Mesodermal cell (in vitro differentiated cells): ENCODE measurements at regions not wholly inside any gene's neighbourhood (a gene's known extent, or its start where the extent isn't known, plus 50 kb on each side); places are given as distances from the start of the nearest gene placed in this dataset.
"Not testable (repeated sequence)": the region's sequence is repeated elsewhere in the genome, so short reads cannot be mapped to it uniquely, and the experiment has no call there.

ENCODE experiments used
- H3K27ac ChIP-seq: 2 replicates; pipeline ENCODE4 v1.7.0; 2013; ENCODE audit warnings: mild to moderate bottlenecking, low read depth, low read length, moderate library complexity; ENCODE audit not compliant: severe bottlenecking
- H3K36me3 ChIP-seq: 2 replicates; pipeline ENCODE4 v1.7.1; 2013; ENCODE audit warnings: mild to moderate bottlenecking, low read length, moderate library complexity; ENCODE audit not compliant: control insufficient read depth, insufficient read depth
- H3K4me1 ChIP-seq: one replicate; pipeline ENCODE4 v1.7.1; 2013; ENCODE audit warnings: mild to moderate bottlenecking, low read length; ENCODE audit not compliant: insufficient read depth, control insufficient read depth, poor library complexity, severe bottlenecking
- H3K4me3 ChIP-seq: 2 replicates; pipeline ENCODE4 v1.7.0; 2013; ENCODE audit warnings: low read length, control low read depth, mild to moderate bottlenecking; ENCODE audit not compliant: insufficient read depth, poor library complexity, severe bottlenecking; ENCODE audit errors: extremely low read depth
- H3K9me3 ChIP-seq: 2 replicates; pipeline ENCODE4 v1.7.1; 2013; ENCODE audit warnings: mild to moderate bottlenecking, low read length, moderate library complexity; ENCODE audit not compliant: control insufficient read depth
- WGBS, 2 experiments: methylation state at CpG; one replicate each; pipeline ENCODE4 v1.1.5; 2013; ENCODE audit warnings: missing lambda C conversion rate in 2 of 2; ENCODE audit not compliant: insufficient coverage in 2 of 2; 5-methylcytosine and 5-hydroxymethylcytosine counted together

DNA sequence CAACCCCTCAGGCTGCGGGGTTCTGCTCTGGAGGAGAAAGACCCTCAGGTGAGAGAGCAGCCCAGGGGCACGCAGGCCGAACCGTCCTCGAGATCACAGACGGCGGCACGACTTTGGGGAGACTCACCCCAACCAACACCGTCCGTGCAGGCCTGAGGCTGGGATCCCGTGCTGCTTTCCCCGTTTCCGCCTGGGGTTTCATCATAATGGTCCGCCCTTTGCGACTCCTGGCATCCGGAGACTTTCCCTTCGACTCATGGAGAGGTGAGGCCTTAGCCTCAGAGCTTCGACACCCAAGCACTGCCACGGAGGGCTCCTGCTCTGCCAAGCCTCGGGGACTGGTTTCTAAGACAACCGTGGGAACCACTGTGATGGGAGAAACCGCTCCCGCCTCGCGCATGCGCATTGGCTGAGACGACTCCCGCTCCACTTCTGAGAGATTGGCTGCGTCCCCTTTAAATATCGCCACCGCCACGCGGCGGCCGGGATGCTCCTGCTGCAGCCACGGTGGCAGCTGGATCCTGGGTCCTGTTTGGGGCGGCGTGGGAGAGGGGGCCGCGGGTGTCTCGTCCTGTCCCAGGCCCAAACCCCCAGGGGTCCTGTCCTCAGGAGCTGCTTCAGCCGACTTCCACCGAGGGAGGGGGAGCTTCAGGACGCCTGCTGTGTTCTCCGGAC, 480.1 kb downstream of the SPATA31A7 start:
- H3K4me1 ChIP-seq, H3K36me3 ChIP-seq, H3K4me3 ChIP-seq, H3K27ac ChIP-seq: not testable (repeated sequence)
- WGBS, 2 experiments, result 88 to 91% methylated on average over 37 to 45 of the region's 45 CpGs
- peaks cover 50% of the 10 kb centered on the region for H3K9me3 ChIP-seq

DNA sequence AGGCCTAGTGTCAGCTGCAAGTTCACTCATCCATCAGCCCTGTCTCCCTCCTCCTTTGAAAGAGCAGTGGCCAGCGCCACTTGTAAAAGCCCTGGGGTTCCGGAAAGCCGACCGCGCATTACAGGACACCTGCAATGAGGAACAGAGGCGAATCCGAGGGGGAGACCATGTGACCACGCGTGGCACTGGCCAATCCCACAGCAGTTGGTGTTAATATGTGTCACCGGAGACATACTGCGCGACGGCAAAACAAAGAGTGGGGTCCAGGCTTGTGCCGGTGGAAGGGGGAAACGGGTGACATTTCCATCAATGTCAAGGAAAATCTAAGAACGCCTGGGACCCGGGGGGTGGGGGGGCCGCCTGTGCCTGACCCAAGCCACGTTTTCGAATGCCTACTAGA, 480.8 kb downstream of the SPATA31A7 start:
- 75 to 76% methylated on average over 17 to 20 of the region's 20 CpGs for WGBS, 2 experiments
- H3K4me3 ChIP-seq, result no peak overlapping the region
- peaks cover 51% of the 10 kb centered on the region for H3K9me3 ChIP-seq
- H3K27ac ChIP-seq, result no peak overlapping the region
- no peaks in the 10 kb centered on the region for H3K4me1 ChIP-seq
- no peaks in the 10 kb centered on the region for H3K36me3 ChIP-seq

DNA sequence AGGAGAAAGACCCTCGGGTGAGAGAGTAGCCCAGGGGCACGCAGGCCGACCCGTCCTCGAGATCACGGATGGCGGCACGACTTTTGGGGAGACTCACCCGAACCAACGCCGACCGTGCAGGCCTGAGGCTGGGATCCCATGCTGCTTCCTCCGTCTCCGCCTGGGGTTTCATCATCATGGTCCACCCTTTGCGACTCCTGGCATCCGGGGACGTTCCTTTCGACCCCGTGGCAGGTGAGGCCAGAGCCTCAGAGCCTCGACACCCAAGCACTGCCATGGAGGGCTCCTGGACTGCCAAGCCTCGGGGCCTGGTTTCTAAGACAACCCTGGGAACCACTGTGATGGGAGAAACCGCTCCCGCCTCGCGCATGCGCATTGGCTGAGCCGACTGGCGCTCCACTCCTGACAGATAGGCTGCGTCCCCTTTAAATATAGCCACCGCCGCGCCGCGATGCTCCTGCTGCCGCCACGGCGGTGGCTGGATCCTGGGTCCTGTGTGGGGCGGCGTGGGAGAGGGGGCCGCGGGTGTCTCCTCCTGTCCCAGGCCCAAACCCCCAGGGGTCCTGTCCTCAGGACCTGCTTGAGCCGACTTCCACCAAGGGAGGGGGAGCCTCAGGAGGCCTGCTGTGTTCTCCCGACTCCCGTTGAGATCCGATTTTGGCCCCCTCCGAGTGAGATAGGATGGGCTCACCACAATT, 481.6 kb downstream of the SPATA31A7 start:
- H3K27ac ChIP-seq, result no peak overlapping the region
- 90 to 91% methylated on average over 43 to 44 of the region's 46 CpGs for WGBS, 2 experiments
- peaks cover 51% of the 10 kb centered on the region for H3K9me3 ChIP-seq
- H3K36me3 ChIP-seq, result no peaks in the 10 kb centered on the region
- no peaks in the 10 kb centered on the region for H3K4me1 ChIP-seq
- H3K4me3 ChIP-seq, result no peak overlapping the region

DNA sequence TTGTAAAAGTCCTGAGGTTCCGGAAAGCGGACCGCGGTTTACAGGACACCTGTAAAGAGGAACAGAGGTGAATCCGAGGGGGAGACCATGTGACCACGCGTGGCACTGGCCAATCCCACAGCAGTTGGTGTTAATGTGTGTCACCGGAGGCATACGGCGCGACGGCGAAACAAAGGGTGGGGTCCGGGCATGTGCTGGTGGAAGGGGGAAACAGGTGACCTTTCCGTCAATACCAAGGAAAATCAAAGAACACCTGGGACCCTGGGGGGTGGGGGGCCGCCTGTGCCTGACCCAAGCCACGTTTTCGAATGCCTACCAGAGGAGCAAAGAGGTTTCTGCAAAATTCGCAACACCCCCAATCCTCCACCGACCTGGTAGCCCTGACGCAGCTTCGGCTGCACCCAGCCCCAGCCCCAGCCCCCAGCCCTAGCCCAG, 482.3 kb downstream of the SPATA31A7 start:
- 82 to 85% methylated on average over 21 to 22 of the region's 22 CpGs for WGBS, 2 experiments
- H3K4me1 ChIP-seq, H3K36me3 ChIP-seq, H3K27ac ChIP-seq, H3K4me3 ChIP-seq: not testable (repeated sequence)
- peaks cover 51% of the 10 kb centered on the region for H3K9me3 ChIP-seq

DNA sequence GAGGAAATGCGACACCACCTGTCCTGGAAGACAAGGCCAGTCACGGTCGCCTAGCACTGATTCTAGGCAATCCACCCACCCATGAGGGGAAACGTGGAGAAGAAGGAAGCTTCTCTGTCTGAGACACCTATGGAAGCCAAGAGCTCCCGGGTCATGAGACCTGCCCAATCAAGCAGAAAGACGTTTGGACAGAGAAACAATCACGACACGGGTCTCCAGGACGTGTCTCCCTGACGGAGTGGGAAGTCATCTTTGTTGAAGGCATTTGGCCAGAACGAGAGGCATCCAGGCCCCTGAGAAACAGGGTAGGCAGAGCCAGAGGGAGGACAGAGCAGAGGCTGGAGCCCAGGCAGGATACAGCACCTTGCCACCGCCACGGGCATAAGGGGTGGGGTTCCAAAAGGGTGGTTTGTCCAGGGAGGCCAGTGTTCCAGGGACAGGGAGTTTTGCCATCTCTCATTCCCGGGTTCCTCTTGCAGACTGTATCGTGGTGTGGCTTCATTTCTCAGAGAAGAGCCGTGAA, 482.9 kb downstream of the SPATA31A7 start:
- H3K4me3 ChIP-seq, H3K36me3 ChIP-seq, H3K27ac ChIP-seq, H3K4me1 ChIP-seq: not testable (repeated sequence)
- H3K9me3 ChIP-seq, result peaks cover 50% of the 10 kb centered on the region
- WGBS, 2 experiments, result 66 to 76% methylated on average over 8 to 9 of the region's 16 CpGs

DNA sequence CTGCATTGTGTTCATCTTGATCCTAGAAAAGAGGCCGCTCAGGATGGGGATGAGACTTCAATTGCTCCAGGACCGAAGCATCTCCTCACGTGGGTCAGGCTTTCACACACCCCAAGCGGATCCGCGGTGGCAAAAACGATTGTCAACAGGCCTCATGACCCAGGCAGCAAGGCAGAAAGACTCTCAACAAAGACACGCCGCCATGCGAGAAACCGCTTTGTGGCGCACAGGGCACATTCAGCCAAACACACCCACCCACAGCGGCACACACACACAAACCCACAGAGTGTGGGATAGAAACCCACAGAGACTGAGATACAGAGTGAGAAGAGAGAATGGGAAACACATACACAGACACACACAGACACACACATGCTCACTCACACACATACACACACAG, 483.4 kb downstream of the SPATA31A7 start:
- 69 to 81% methylated on average over 5 to 13 of the region's 13 CpGs for WGBS, 2 experiments
- H3K36me3 ChIP-seq, result no peaks in the 10 kb centered on the region
- no peak overlapping the region for H3K4me3 ChIP-seq
- H3K4me1 ChIP-seq, result no peaks in the 10 kb centered on the region
- peaks cover 51% of the 10 kb centered on the region for H3K9me3 ChIP-seq
- H3K27ac ChIP-seq, result no peak overlapping the region

DNA sequence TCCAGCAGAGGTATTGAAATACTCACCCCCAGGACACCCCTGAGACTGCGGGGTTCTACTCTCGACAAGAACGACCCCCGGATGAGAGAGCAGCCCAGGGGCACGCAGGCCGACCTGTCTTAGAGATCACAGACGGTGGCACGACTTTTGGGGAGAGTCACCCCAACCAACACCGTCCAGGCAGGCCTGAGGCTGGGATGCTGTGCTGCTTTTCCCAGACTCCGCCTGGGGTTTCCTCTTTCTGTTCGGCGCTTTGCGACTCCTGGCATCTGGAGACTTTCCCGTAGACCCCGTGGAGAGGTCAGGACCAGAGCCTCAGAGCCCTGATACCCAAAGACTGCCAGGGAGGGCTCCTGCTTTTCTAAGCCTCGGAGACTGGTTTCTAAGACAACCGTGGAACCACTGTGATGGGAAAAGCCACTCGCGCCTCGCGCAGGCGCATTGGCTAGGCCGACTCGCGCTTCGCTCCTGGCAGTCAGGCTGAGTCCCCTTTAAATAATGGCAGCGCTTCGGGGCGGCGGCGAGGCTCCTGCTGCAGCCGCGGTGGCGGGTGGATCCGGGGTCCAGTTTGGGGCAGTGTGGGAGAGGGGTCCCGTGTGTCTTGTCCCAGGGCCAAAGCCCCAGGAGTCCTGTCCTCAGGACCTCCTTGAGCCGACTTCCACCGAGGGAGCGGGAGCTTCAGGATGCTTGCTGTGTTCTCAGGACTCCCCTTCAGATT, 484.0 kb downstream of the SPATA31A7 start:
- WGBS, 2 experiments, result 86 to 89% methylated on average over 31 to 36 of the region's 39 CpGs
- H3K4me1 ChIP-seq, result no peaks in the 10 kb centered on the region

DNA sequence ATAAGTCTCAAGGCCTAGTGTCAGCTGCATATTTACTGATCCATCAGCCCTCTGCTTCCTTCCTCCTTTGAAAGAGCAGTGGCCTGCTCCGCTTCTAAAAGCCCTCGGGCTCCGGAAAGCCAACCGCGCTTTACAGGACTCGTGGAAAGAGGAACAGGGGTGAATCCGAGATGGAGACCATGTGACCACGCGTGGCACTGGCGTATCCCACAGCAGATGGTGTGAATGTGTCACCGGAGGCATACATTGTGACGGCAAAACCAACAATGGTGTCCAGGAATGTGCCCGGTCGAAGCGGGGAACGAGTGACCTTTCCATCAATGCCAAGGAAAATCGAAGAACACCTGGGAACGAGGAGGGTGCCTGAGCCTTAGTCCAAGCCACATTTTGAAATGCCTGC, 484.6 kb downstream of the SPATA31A7 start:
- WGBS, 2 experiments, result 74 to 81% methylated on average over 12 to 16 of the region's 18 CpGs
- H3K36me3 ChIP-seq, result no peaks in the 10 kb centered on the region
- peaks cover 53% of the 10 kb centered on the region for H3K9me3 ChIP-seq
- H3K27ac ChIP-seq, result no peak overlapping the region
- H3K4me3 ChIP-seq, result no peak overlapping the region
- H3K4me1 ChIP-seq, result no peaks in the 10 kb centered on the region

More for the DNA sequence above, 484.0 kb downstream of the SPATA31A7 start:
- Histone ChIP-seq H3K4me3 (no peak overlapping the region), H3K36me3 (no peaks in the 10 kb centered on the region), H3K27ac (no peak overlapping the region), H3K9me3 (peaks cover 51% of the 10 kb centered on the region)

DNA sequence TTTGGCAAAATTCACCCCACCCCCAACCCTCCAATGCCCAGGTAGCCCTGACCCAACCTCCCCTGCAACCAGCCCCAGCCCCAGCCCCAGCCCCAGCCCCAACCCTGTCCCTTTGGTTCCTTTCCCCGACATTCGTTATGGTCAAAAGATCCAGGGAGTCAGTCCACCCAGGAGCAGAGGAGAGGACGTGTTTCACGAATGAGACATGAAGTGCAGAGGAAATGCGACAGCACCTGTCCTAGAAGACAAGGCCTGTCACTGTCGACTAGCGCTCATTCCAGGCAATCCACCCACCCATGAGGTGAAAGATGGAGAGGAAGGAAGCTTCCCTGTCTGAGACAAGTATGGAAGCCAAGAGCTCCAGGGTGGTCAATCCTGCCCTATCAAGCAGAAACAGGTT, 485.0 kb downstream of the SPATA31A7 start:
- 55 to 67% methylated on average over 5 of the region's 7 CpGs for WGBS, 2 experiments
- no peak overlapping the region for H3K27ac ChIP-seq
- H3K4me1 ChIP-seq, result no peaks in the 10 kb centered on the region
- H3K36me3 ChIP-seq, result no peaks in the 10 kb centered on the region
- H3K9me3 ChIP-seq, result peaks cover 54% of the 10 kb centered on the region
- no peak overlapping the region for H3K4me3 ChIP-seq
